ENCODE measurements at regions not wholly inside any gene's neighbourhood (a gene's known extent, or its start where the extent isn't known, plus 50 kb on each side); places are given as distances from the start of the nearest gene placed in this dataset.

DNA sequence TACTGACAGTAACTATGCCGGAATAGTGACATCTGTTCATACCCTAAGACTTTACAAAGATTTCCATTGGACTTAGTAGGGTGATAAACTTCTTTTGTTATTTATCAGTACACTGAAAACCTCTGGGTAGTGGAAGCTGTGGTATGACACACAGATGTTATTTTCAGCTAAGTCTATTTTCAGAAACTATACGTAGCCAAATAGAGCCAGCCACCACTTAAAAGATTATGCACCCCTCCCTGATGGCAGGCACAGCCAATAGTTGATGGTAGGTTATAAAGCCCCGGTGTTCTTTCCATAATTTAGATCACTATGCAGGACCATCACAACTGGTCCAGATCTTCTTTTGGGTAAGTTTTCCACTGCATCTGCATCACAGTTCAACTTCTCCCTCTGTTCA is 1603.2 kb upstream of the PABPC4L start:
- ATAC-seq, result no peak
- H3K27me3 ChIP-seq (ENCODE audit: insufficient read depth, low read length), result no peaks in the 10 kb centered on the region
- ChIA-PET RAD21 (ENCODE audit: low non-redundant PET in 1 of 2, low total read pairs in 2 of 2, uncharacterized antibody in 2 of 2, unreplicated experiment in 2 of 2) (no interaction called here), POLR2A (no interaction called here), CTCF (no interaction called here)
- no peak overlapping the region for H3K4me2 ChIP-seq (ENCODE audit: low read length)
- no peak overlapping the region for H3K9ac ChIP-seq (ENCODE audit: low read length)
- DNase-seq (ENCODE audit: low read depth, low spot score), result no peak
- no peaks in the 10 kb centered on the region for H3K36me3 ChIP-seq (ENCODE audit: control insufficient read depth in 1 of 2, insufficient read depth in 2 of 2, low read length in 2 of 2)
- H3K9me3 ChIP-seq (ENCODE audit: control insufficient read depth in 1 of 2, insufficient read depth in 1 of 2, low read depth in 1 of 2, low read length in 2 of 2), result no peaks in the 10 kb centered on the region
- H3K27ac ChIP-seq (ENCODE audit: low read depth, low read length), result no peak overlapping the region
- no peaks in the 10 kb centered on the region for H3K4me1 ChIP-seq (ENCODE audit: control insufficient read depth in 1 of 2, insufficient read depth in 2 of 2, low read length in 2 of 2)
- no peaks in the 10 kb centered on the region for H3K9me2 ChIP-seq (ENCODE audit: insufficient read depth)
- H3K4me3 ChIP-seq (replicated peaks in 1 of 2; ENCODE audit: low read depth in 1 of 2, low read length in 2 of 2), result no peak overlapping the region
- no peaks in the 10 kb centered on the region for H4K20me1 ChIP-seq (ENCODE audit: insufficient read depth)
- intact Hi-C loops (cut with micrococcal nuclease), result no loop called here
- no peak overlapping the region for H2AFZ ChIP-seq (ENCODE audit: low read depth, low read length, poor library complexity, severe bottlenecking)
- TF ChIP-seq FOSL1 (IDR thresholded peaks at IDR 0.05; ENCODE audit: low read depth) (no peak), CEBPB (IDR thresholded peaks at IDR 0.05; ENCODE audit: low read depth) (no peak), CBX3 (IDR thresholded peaks at IDR 0.05; ENCODE audit: low read depth) (no peak), POLR2A (IDR thresholded peaks at IDR 0.05; ENCODE audit: borderline replicate concordance, extremely low read depth, insufficient read depth, insufficient read length) (no peak), SRF (IDR thresholded peaks at IDR 0.05; ENCODE audit: low read depth) (no peak), POLR2AphosphoS5 (IDR thresholded peaks at IDR 0.05; ENCODE audit: low read depth, low read length) (no peak), EGR1 (IDR thresholded peaks at IDR 0.05; ENCODE audit: low read depth) (no peak), MAX (IDR thresholded peaks at IDR 0.05) (no peak), EZH2phosphoT487 (IDR thresholded peaks at IDR 0.05; ENCODE audit: borderline replicate concordance) (no peak), YY1 (IDR thresholded peaks at IDR 0.05; ENCODE audit: extremely low read depth, insufficient replicate concordance, low read depth, low read length) (no peak)
- BruUV-seq (replicated peaks), result no TSS peak
- H3K79me2 ChIP-seq (ENCODE audit: insufficient read depth, low read length), result no peaks in the 10 kb centered on the region

DNA sequence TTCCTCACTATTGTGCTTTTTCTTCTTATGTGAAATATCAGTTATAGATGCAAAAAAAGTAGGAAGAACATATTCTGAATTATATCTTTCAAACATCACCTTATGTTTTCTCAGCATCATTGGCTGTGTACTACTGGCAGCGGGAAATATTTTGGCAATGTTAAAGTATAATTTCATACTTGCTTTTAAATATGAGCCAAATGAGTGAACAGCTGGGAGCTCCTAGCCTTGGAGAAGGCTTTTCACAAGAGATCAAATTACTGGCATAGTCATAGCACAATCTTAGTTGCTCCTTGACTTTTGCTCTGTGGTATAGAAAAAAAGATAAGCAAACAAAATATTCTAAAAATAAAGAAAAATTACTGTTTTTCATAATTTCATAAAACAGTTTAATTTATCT is 1575.8 kb upstream of the PABPC4L start:
- no peaks in the 10 kb centered on the region for H3K27me3 ChIP-seq (ENCODE audit: insufficient read depth, low read length)
- no peak overlapping the region for H3K4me3 ChIP-seq (replicated peaks in 1 of 2; ENCODE audit: low read depth in 1 of 2, low read length in 2 of 2)
- H4K20me1 ChIP-seq (ENCODE audit: insufficient read depth), result no peaks in the 10 kb centered on the region
- BruUV-seq (replicated peaks), result no TSS peak
- H3K4me2 ChIP-seq (ENCODE audit: low read length), result no peak overlapping the region
- H3K27ac ChIP-seq (ENCODE audit: low read depth, low read length), result no peak overlapping the region
- H3K9ac ChIP-seq (ENCODE audit: low read length), result no peak overlapping the region
- TF ChIP-seq FOSL1 (IDR thresholded peaks at IDR 0.05; ENCODE audit: low read depth) (no peak), SRF (IDR thresholded peaks at IDR 0.05; ENCODE audit: low read depth) (no peak), CEBPB (IDR thresholded peaks at IDR 0.05; ENCODE audit: low read depth) (no peak), MAX (IDR thresholded peaks at IDR 0.05) (no peak), EZH2phosphoT487 (IDR thresholded peaks at IDR 0.05; ENCODE audit: borderline replicate concordance) (no peak), ELF1 (IDR thresholded peaks at IDR 0.05; ENCODE audit: borderline replicate concordance, low read depth) (no peak), ZNF274 (IDR thresholded peaks at IDR 0.05; ENCODE audit: low read depth, low read length) (no peak), POLR2AphosphoS5 (IDR thresholded peaks at IDR 0.05; ENCODE audit: low read depth, low read length) (no peak), EZH2 (IDR thresholded peaks at IDR 0.05) (no peak)
- H3K36me3 ChIP-seq (ENCODE audit: control insufficient read depth in 1 of 2, insufficient read depth in 2 of 2, low read length in 2 of 2), result no peaks in the 10 kb centered on the region
- ATAC-seq (no peak), DNase-seq (ENCODE audit: low read depth, low spot score) (no peak)
- H2AFZ ChIP-seq (ENCODE audit: low read depth, low read length, poor library complexity, severe bottlenecking), result no peak overlapping the region
- intact Hi-C loops (cut with micrococcal nuclease), result no loop called here
- ChIA-PET POLR2A (no interaction called here), CTCF (no interaction called here), RAD21 (ENCODE audit: low non-redundant PET in 1 of 2, low total read pairs in 2 of 2, uncharacterized antibody in 2 of 2, unreplicated experiment in 2 of 2) (no interaction called here)
- no peaks in the 10 kb centered on the region; the same call in 1 of the 2 replicates for H3K9me2 ChIP-seq (ENCODE audit: insufficient read depth)
- no peaks in the 10 kb centered on the region for H3K79me2 ChIP-seq (ENCODE audit: insufficient read depth, low read length)
- no peaks in the 10 kb centered on the region for H3K9me3 ChIP-seq (ENCODE audit: control insufficient read depth in 1 of 2, insufficient read depth in 1 of 2, low read depth in 1 of 2, low read length in 2 of 2)
- no peaks in the 10 kb centered on the region for H3K4me1 ChIP-seq (ENCODE audit: control insufficient read depth in 1 of 2, insufficient read depth in 2 of 2, low read length in 2 of 2)

Measured in HCT116 (cell line).